HepG2 (cell line): ENCODE measurements at regions not wholly inside any gene's neighbourhood (a gene's known extent, or its start where the extent isn't known, plus 50 kb on each side); places are given as distances from the start of the nearest gene placed in this dataset.
"Not testable (repeated sequence)": the region's sequence is repeated elsewhere in the genome, so short reads cannot be mapped to it uniquely, and the experiment has no call there.

Source experiments
- ATAC-seq: fragments of 200-7000 bp; cut with Tn5 transposase; 3 replicates; pipeline ENCODE4 v1.9.1; 2020; ENCODE audit warnings: mild to moderate bottlenecking, moderate library complexity
- BruUV-seq: library from RNA; stranded (reverse); fragments of 400-500 nt; replicated peaks from 2 replicates; lab custom pipeline; 2021; lab: Mats Ljungman, UMichigan
- CTCF ChIA-PET: fragments of 300-600 bp; formaldehyde crosslinking; extraction: SDS; loops from one replicate; lab custom pipeline; 2021; ENCODE audit warnings: low total read pairs, inconsistent platforms, low intra/inter-chr PET ratio; lab: Yijun Ruan, JAX
- POLR2A ChIA-PET: fragments of 350-600 bp; sonication (Branson Sonifier 250); formaldehyde crosslinking; loops from one replicate; lab custom pipeline; 2020; ENCODE audit warnings: antibody characterized with exemption, inconsistent platforms; lab: Yijun Ruan, JAX
- DNase-seq: peaks from one replicate; pipeline ENCODE4 v3.0.0-alpha.2; 2015; ENCODE audit warnings: low spot score
- FAIRE-seq: peaks from 3 replicates; lab custom pipeline; 2011; peaks lifted over from hg19 to GRCh38; lab: Jason Lieb, UNC
- H2AFZ ChIP-seq: one replicate; pipeline ENCODE4 v1.6.1; 2011; ENCODE audit warnings: low read length, inconsistent platforms
- H3K27ac ChIP-seq: fragments of 300-600 bp; 3 replicates; pipeline ENCODE4 v1.8.0; 2011; ENCODE audit warnings: mixed run types, mild to moderate bottlenecking, mixed read lengths, low read length, inconsistent platforms; ENCODE audit not compliant: insufficient read depth; ENCODE audit errors: extremely low read length
- H3K27me3 ChIP-seq, 2 experiments: fragments of 200-600 bp in 1 of 2; 2 replicates in 1 of 2; 3 replicates in 1 of 2; pipeline versions ENCODE4 v1.6.0 to v1.8.0; 2011; ENCODE audit warnings: low read length in 2 of 2, mild to moderate bottlenecking in 2 of 2, moderate library complexity in 2 of 2, inconsistent platforms in 1 of 2; ENCODE audit not compliant: insufficient read depth in 2 of 2, control insufficient read depth in 1 of 2
- H3K36me3 ChIP-seq, 2 experiments: fragments of 200-600 bp in 1 of 2; replicated peaks in 1 of 2; 2 replicates in 1 of 2; 3 replicates in 1 of 2; pipeline versions ENCODE4 v1.5.1 to v1.8.0; 2011; ENCODE audit warnings: low read length in 2 of 2, inconsistent platforms in 1 of 2; ENCODE audit not compliant: insufficient read depth in 2 of 2, control insufficient read depth in 1 of 2
- H3K4me1 ChIP-seq: 2 replicates; pipeline ENCODE4 v1.5.1; 2012; ENCODE audit warnings: low read length, inconsistent platforms; ENCODE audit not compliant: insufficient read depth
- H3K4me2 ChIP-seq: 2 replicates; pipeline ENCODE4 v1.6.0; 2011; ENCODE audit warnings: low read depth, low read length, inconsistent platforms
- H3K4me3 ChIP-seq, 3 experiments: fragments of 200-600 bp in 1 of 3; sonication (generic), shearing (Covaris generic) in 1 of 3; replicated peaks in 1 of 3; 2 replicates each; pipeline ENCODE4 v1.5.1; 2011 to 2016; ENCODE audit warnings: low read length in 3 of 3, inconsistent platforms in 2 of 3, low read depth in 2 of 3, mild to moderate bottlenecking in 2 of 3, control low read depth in 1 of 3, mixed read lengths in 1 of 3; ENCODE audit not compliant: insufficient read depth in 1 of 3
- H3K79me2 ChIP-seq: one replicate; pipeline ENCODE4 v1.6.1; 2011; ENCODE audit warnings: low read length, inconsistent platforms; ENCODE audit not compliant: insufficient read depth
- H3K9ac ChIP-seq: 2 replicates; pipeline ENCODE4 v1.6.0; 2011; ENCODE audit warnings: mild to moderate bottlenecking, low read depth, low read length, inconsistent platforms; ENCODE audit not compliant: insufficient read depth
- H3K9me3 ChIP-seq: 2 replicates; pipeline ENCODE4 v1.5.1; 2012; ENCODE audit warnings: mild to moderate bottlenecking, low read length
- H4K20me1 ChIP-seq: 2 replicates; pipeline ENCODE4 v1.6.0; 2011; ENCODE audit warnings: inconsistent platforms, mild to moderate bottlenecking, low read length, moderate library complexity; ENCODE audit not compliant: insufficient read depth
- FIP1L1 ChIP-seq: fragments of 200-400 bp; formaldehyde crosslinking; IDR thresholded peaks from 2 replicates; pipeline ENCODE4 v1.6.1; 2018; ENCODE audit warnings: low read depth, mild to moderate bottlenecking, low read length, moderate library complexity, borderline replicate concordance; ENCODE audit not compliant: insufficient read depth
- HMGXB4 ChIP-seq, 2 experiments: sonication (generic) in 1 of 2; formaldehyde crosslinking in 1 of 2; IDR thresholded peaks; 2 replicates each; pipeline versions ENCODE4 v1.4.0 to v1.6.1; 2018 to 2020; ENCODE audit warnings: missing genetic modification reagents in 2 of 2, borderline replicate concordance in 1 of 2, low read depth in 1 of 2, mild to moderate bottlenecking in 1 of 2, missing biosample characterization in 1 of 2
- MAFF ChIP-seq: IDR thresholded peaks from 2 replicates; pipeline ENCODE4 v1.6.1; 2011; ENCODE audit warnings: low read depth, low read length, improper control_type of control experiment
- MAFK ChIP-seq, 2 experiments: IDR thresholded peaks in 1 of 2; conservative IDR thresholded peaks in 1 of 2; 2 replicates each; pipeline ENCODE4 v1.6.1; 2011; ENCODE audit warnings: improper control_type of control experiment in 2 of 2, low read length in 2 of 2
- ZNF207 ChIP-seq: fragments of 450-650 bp; IDR thresholded peaks from 2 replicates; pipeline ENCODE4 v1.6.1; 2016; ENCODE audit warnings: antibody characterized with exemption, borderline replicate concordance
- ZNF563 ChIP-seq: sonication (generic); formaldehyde crosslinking; IDR thresholded peaks from 2 replicates; pipeline ENCODE4 v1.8.0; 2022; ENCODE audit warnings: mild to moderate bottlenecking, moderate library complexity, missing genetic modification reagents
- WGBS: methylation state at CpG from one replicate; pipeline ENCODE4 v1.1.6; 2017; ENCODE audit warnings: low lambda C conversion rate; 5-methylcytosine and 5-hydroxymethylcytosine counted together
- in situ Hi-C: cut with HindIII; loops from 2 replicates; pipeline ENCODE4 v1.10.0; 2017; ENCODE audit warnings: low pct_unique_long_range_greater_than_20kb; ENCODE audit not compliant: extremely low pct_ligation_motif_present
- intact Hi-C: fragments of 100-400 bp; cut with micrococcal nuclease; formaldehyde crosslinking; loops from one replicate; pipeline ENCODE4 v1.10.0; 2022; ENCODE audit not compliant: unreplicated experiment

- TF ChIP-seq FIP1L1 (no peak), ZNF563 (CRISPR knock-in tag) (no peak), HMGXB4 (CRISPR knock-in tag; IDR thresholded peaks at IDR 0.05; ENCODE audit: borderline replicate concordance in 1 of 2, low read depth in 1 of 2) (no peak)
- H3K9ac ChIP-seq: no peak overlapping the region
- no peak overlapping the region for H3K4me3 ChIP-seq
- H3K4me2 ChIP-seq: no peak overlapping the region
- DNase-seq (no peak), FAIRE-seq (no peak), ATAC-seq (no peak)
- no peaks in the 10 kb centered on the region for H3K36me3 ChIP-seq
- CTCF ChIA-PET: no interaction called here
- H3K4me1 ChIP-seq: no peaks in the 10 kb centered on the region
- in situ Hi-C loops: no loop called here
- H3K79me2 ChIP-seq: no peaks in the 10 kb centered on the region
- H3K9me3 ChIP-seq: no peaks in the 10 kb centered on the region
- H3K27ac ChIP-seq: no peak overlapping the region
- H2AFZ ChIP-seq: no peak overlapping the region
- no peaks in the 10 kb centered on the region for H4K20me1 ChIP-seq
- 0% methylated on average over 4 of the region's 4 CpGs for WGBS
- BruUV-seq: no TSS peak
- POLR2A ChIA-PET: no interaction called here
- no peaks in the 10 kb centered on the region for H3K27me3 ChIP-seq
- intact Hi-C loops: no loop called here
Observed at GRCh38 chr1:187041104-187041503, 212.4 kb downstream of the PLA2G4A start.

GRCh38 chr1:187042538-187042937 lies 213.8 kb downstream of the PLA2G4A start:
- Histone ChIP-seq H2AFZ (no peak overlapping the region), H3K36me3 (no peaks in the 10 kb centered on the region), H3K27ac (no peak overlapping the region), H3K79me2 (no peaks in the 10 kb centered on the region), H3K27me3 (no peaks in the 10 kb centered on the region), H3K4me1 (no peaks in the 10 kb centered on the region), H3K9me3 (no peaks in the 10 kb centered on the region), H3K4me3 (no peak overlapping the region), H4K20me1 (no peaks in the 10 kb centered on the region), H3K9ac (no peak overlapping the region), H3K4me2 (no peak overlapping the region)
- WGBS: 0% methylated on average over 1 of the region's 1 CpG
- ATAC-seq (no peak), DNase-seq (no peak), FAIRE-seq (no peak)
- intact Hi-C loops (no loop called here), in situ Hi-C loops (no loop called here)
- BruUV-seq: no TSS peak
- POLR2A ChIA-PET: no interaction called here
- TF ChIP-seq MAFF (peak; percentile 39; the same call in 1 of the 2 replicates), MAFK (conservative IDR thresholded peaks at IDR 0.05 in 1 of 2, IDR thresholded peaks at IDR 0.05 in 1 of 2; ENCODE audit: low read length in 2 of 2) (peak in 1 of 2 experiments; percentile 66; a peak in 2 of 4 replicates), ZNF207 (no peak)
- CTCF ChIA-PET: no interaction called here

GRCh38 chr1:187043433-187043832 lies 214.7 kb downstream of the PLA2G4A start:
- FAIRE-seq: not testable (repeated sequence)

More at GRCh38 chr1:187043433-187043832, 214.7 kb downstream of the PLA2G4A start:
- DNase-seq, intact Hi-C loops, H3K27me3 ChIP-seq, in situ Hi-C loops, H3K4me3 ChIP-seq, H2AFZ ChIP-seq, H3K9me3 ChIP-seq, CTCF ChIA-PET, H3K79me2 ChIP-seq, ATAC-seq, POLR2A ChIA-PET, BruUV-seq, H3K4me1 ChIP-seq, H3K27ac ChIP-seq, H4K20me1 ChIP-seq, H3K9ac ChIP-seq, H3K36me3 ChIP-seq, H3K4me2 ChIP-seq: not testable (repeated sequence)
